8988T (cell line): ENCODE measurements at regions not wholly inside any gene's neighbourhood (a gene's known extent, or its start where the extent isn't known, plus 50 kb on each side); places are given as distances from the start of the nearest gene placed in this dataset.

Experiments used
- DNase-seq: peaks from one replicate; pipeline ENCODE4 v3.0.0; 2011

GRCh38 chr1:17933501-17933900 lies 174.1 kb upstream of the IGSF21 start:
- no peak for DNase-seq

GRCh38 chr1:17933971-17934370 lies 173.6 kb upstream of the IGSF21 start:
- no peak for DNase-seq

GRCh38 chr1:17935230-17935629 lies 172.4 kb upstream of the IGSF21 start:
- no peak for DNase-seq

DNA sequence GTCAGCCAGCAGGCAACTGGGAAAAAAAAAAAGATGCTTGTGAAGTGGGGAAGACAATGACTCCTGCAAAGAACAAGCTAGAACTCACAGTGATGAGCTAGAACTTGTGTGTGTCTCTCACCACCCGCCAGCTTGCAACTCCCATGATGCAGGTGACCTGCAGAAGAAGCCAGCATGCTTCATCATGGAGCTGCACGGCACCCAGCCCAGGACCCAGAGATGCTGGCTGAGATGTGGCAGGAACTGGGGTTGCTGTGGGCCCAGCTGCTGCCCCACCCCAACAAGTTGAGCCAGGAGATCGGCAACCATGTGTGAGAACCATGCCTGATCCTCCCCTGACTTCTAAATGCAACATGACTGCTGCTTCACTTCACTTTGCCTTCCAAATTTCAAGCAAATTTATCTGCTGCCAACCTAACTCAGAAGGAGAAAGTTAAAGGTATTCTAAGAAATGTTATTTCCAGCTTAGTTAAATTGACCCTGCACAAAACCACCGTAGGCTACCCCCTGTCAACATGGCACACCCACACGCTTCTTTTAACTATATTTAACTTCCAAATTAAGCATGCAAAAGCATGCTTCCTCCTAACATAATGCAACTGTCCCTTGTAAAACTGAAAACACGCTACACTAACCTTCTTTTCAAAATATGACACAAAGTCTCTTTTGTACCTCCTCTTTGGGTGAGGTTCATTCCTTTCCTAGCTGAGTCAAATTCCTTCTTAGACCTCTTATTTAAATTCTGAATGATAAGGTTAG lies 166.0 kb upstream of the IGSF21 start:
- no peak for DNase-seq

DNA sequence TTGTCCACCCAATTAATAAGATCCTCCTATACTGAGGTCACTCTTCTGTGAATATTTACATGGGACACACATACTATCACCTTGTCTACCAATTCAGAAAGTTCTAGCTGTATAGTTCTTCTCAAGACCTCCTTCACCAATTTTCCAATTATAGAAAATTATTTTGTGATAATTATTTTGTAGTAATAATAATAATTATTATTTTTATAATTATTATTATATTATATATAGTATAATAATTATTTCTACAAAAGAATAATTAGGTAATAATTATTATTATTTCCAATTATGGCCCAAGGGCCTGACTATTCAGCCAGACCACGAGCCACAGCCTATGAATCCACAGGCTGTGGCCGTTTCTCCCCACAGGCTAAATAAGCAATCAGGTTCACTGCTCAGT lies 164.1 kb upstream of the IGSF21 start:
- no peak for DNase-seq

DNA sequence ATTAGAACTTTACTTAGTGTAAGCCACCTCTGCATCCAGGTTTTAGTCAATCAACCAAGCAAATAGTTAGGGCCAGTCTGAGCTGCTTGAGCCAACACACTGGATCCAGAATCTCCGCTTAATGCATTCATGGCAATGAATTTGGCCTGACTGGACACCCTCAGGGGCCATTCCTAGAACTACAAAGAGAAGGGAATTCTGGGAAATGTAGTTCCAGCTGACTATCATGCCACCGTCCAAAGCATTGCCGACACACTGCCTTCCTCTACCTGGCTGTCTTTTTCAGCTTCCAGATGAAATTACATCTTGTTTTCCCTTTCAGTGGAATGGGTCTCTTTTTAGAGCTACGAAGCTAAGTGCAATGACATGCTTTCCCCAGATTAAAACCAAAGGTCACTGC lies 163.0 kb upstream of the IGSF21 start:
- no peak for DNase-seq

DNA sequence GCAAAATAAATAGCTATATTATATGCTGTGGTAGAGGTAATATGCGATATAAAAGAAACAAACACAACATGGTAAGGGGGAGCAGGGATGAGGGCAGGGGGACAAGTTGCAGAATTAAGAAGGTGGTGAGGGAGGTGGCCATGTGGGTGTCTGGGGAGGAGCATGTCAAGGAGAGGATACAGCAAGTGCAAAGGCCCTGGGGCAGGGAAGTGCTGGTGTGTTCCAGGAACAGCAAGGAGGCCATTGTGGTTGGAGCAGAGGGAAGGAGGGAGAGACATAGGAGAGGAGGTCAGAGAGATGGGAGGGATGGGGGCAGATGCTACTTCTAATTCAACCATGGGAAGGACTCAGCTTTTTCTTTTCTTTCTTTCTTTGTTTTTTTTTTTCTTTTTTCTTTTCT lies 161.2 kb upstream of the IGSF21 start:
- no peak for DNase-seq

- no peak for DNase-seq
Measured at GRCh38 chr1:17948594-17948993, 159.0 kb upstream of the IGSF21 start.

DNA sequence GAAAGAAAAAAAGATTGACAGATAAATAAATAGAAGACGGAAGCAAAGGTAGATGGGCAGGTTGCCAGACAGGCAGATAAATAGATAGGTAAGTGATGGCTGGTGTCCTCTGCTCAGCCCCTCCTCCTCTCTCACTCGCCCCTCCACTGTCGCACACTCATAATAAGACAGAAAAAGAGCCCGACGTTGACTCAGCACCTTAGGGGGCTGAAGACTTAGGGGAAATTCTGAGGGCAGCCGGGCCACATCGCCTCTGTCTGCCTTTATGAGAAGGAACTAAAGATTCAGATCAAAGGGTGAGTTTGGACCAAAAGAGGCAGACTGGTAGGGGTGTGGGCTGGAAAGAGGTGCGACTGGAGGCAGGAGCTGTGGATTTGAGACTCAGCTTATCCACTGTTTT lies 158.1 kb upstream of the IGSF21 start:
- no peak for DNase-seq

GRCh38 chr1:17950728-17951127 lies 156.9 kb upstream of the IGSF21 start:
- DNase-seq, result no peak

- no peak for DNase-seq
Measured at GRCh38 chr1:17952506-17952905, 155.1 kb upstream of the IGSF21 start.

GRCh38 chr1:17953921-17954320 lies 153.7 kb upstream of the IGSF21 start:
- DNase-seq, result no peak

DNA sequence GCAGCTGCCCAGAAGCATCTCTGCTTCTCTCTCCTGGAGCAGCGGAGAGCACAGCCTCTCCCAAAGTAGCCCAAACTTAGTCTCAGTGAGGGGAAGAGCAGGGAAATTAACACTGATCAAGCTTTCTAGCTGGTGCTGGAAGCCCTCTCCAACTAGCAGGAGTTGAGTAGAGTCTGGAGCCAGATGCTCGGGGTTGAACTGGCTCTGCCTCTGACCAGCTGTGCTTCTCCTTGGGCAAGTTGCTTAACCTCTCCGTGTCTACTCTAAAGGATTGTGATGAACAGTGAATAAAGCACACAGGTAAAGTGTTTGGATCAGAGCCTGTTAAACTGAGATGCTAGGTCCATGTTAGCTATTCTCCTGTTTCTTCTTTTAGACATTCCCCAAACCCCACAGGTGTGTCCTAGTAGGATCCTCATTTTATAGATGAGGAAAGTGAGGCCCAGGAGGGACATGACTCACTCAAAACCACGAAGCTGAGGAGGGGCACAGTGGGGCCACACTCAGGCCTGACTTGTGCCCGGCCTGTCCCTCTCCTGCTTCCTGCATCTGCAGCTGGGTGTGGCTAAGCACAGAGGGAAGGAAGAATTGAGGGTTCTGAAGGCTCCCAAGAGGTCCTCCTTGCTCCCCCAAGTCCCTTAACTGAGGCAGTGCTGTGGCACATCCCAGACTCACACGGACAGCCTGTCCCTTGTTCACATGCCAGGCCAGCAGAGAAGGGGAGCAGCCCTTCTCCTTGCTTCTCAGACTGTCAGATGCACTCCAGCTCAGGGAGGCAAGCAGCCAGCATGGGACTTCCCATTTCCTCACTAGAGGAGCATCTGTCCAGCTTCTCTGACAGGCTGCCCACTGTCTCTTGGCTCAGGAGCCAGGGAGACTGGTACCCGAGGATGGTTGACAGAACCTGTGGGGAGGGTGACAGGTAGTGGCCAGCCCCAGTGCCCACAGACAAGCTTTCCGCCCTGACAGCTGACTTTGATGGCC lies 152.0 kb upstream of the IGSF21 start:
- DNase-seq, result no peak

- DNase-seq, result no peak
Measured at GRCh38 chr1:17957588-17958267, 149.9 kb upstream of the IGSF21 start.

DNA sequence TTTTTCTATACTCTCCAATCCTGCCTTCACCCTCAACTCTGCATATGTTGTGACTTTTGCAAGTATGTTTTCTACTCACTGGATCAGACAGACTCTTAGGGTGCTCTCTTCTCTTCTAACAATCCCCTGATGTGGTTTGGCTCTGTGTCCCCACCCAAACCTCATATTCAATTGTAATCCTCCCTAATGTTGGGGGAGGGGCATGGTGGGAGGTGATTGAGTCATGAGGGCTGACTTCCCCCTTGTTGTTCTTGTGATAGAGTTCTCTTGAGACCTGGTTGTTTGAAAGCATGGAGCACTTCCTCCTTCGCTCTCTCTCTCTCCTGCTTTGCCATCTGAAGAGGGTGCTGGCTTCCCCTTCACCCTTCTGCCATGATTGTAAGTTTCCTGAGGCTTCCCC lies 148.9 kb upstream of the IGSF21 start:
- no peak for DNase-seq

DNA sequence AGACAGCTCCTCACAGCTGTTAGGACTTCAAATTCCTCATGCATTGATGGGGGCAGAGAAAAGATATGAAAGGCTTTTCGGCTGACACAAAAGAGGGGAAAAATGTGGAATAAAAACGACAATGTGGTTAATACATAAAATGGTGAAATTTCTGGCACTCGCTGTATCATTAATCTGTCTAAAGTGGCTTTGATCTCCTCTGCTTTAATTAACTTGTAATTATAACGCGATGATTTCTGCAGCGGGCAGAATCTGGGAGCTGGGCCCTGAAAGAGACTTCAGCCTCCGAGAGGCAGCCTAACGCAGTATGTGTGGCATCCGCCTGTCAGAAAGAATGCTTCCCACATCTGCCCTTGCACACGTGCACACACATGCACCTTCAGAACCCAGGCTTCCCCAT lies 144.1 kb upstream of the IGSF21 start:
- no peak for DNase-seq

GRCh38 chr1:17965515-17966100 lies 142.0 kb upstream of the IGSF21 start:
- DNase-seq, result no peak

DNA sequence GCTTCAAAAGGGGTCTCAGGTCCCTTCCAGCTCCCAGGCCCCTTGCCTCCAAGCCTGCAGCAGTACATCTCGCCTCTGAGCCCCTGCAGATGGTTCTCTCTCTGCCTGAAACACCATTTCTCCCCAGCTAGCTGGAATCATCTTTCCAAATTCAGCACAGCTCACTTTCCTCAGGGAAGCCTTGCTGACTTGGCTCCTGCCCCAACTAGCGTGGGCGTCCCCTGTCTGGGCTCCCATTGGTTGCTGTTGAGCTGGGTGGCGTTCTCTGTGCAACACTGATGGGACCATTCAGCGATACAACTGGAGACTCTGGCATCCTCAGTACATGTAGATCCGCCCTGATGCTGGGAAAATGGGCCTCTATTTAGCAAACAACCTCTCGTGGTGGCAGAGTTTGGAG lies 141.3 kb upstream of the IGSF21 start:
- DNase-seq, result no peak

DNA sequence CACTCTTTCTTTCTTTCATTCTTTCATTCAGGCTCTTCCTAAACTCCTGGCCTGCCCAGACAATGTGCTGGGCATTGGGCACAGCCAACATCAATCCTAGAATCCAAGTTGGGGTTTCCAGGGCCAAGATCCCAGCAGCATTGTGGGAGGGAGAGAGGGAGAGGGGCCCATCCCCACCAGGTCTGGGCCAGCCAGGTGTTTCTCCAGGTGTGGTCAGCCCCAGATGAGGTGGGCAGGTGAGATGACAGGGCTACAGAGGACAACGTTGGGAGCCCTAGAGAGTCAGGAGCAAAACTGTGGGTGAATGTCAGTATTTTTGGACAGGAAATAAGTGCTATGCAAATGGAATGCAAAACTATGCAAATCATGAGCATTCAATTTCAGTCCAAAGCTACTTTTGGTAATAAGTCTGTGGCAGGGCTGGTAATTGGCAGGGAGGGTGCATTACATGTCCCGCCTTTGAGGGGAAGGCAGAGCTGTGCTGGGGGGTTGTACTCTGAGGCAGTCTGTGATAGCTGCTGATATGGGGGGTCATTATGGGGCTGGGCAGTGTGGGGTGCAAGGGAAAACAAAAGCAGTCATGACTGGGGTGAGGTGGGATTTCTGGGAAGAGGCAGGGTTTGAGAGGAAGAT lies 139.9 kb upstream of the IGSF21 start:
- no peak for DNase-seq

DNA sequence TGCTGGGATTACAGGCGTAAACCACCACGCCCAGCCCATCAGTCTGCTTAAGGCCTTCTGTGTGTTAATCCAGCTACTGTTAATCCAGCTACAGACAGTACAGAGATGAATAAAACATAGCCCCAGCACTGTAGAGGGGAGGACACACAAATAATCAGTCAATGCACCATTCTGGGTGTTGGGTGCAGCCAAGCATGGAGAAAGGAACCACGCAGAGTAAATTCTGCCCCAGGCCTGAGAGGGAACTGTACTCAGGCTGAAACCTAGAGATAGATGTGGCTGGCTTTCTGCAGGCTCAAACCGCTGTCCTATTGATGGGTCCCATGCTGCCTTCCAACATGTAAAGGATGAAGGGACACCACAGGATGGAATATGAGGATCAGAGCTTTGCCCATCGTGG lies 136.8 kb upstream of the IGSF21 start:
- DNase-seq, result no peak

- DNase-seq, result no peak
Measured at GRCh38 chr1:17973694-17974093, 133.9 kb upstream of the IGSF21 start.

DNA sequence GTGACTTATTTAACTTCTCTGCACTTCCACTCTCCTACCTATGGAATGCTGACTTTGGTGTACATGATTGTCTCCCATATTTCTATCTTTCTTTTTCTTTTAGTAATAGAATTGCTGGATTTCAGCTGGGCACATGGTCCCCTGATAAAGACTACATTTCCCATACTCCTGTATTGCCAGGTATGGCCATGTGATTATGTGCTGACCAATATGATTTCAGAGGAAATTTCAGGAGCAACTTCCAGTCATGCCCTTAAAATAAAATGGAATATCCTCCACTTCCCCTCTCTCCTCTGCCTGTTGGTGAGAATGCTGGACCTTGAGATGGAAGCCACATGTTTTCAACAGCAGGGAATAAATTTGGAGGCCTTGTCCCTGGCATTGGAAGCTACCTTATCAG lies 130.7 kb upstream of the IGSF21 start:
- no peak for DNase-seq

DNA sequence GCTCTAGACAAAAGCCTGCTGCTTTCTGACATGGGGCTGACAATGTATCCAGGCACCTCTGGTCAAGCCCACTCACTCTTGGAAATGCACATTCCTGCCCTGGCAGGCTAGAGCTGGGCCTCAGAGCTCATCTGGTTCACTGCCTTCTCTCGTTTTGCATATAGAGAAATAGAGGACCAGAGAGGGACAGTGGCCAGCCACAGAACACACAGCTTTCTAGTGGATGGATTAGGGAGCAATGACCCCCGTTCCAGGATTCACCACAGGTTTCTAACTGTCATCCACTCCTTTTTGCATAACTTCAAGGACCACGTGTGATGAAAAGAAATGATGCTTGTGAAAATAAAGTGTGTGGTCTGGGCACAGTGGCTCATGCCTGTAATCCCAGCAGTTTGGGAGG lies 129.6 kb upstream of the IGSF21 start:
- no peak for DNase-seq
